Gastrocnemius medialis (tissue), 4 donors: ENCODE measurements at regions not wholly inside any gene's neighbourhood (a gene's known extent, or its start where the extent isn't known, plus 50 kb on each side); places are given as distances from the start of the nearest gene placed in this dataset.

Experiments used
- ATAC-seq, 2 donors: fragments of 150-250 bp; one replicate each; pipeline ENCODE4 v1.9.1; 2016
- DNase-seq, 2 donors: peaks; one replicate each; pipeline ENCODE4 v3.0.0-alpha.2; 2019
- H3K27ac ChIP-seq, 4 donors: fragments of 200-600 bp; sonication (generic); 1 replicate in 1 of 4; 2 replicates in 3 of 4; pipeline ENCODE4 v1.5.1; 2016 to 2018; ENCODE audit warnings: mild to moderate bottlenecking in 2 of 4, moderate library complexity in 1 of 4
- H3K27me3 ChIP-seq, 3 donors: fragments of 200-600 bp; sonication (generic) in 2 of 3; 1 replicate in 1 of 3; 2 replicates in 2 of 3; pipeline versions ENCODE4 v1.5.1 to v1.6.0; 2016 to 2019; ENCODE audit warnings: mild to moderate bottlenecking in 1 of 3, moderate library complexity in 1 of 3
- H3K36me3 ChIP-seq, 2 donors: fragments of 200-600 bp; sonication (generic) in 1 of 2; one replicate each; pipeline ENCODE4 v1.5.1; 2017 to 2018
- H3K4me1 ChIP-seq, 2 donors: fragments of 200-600 bp; sonication (generic) in 1 of 2; one replicate each; pipeline ENCODE4 v1.5.1; 2016 to 2017; ENCODE audit warnings: mild to moderate bottlenecking in 2 of 2
- H3K4me3 ChIP-seq, 4 donors: fragments of 200-600 bp; sonication (generic) in 3 of 4; 1 replicate in 1 of 4; 2 replicates in 3 of 4; pipeline ENCODE4 v1.5.1; 2016 to 2019; ENCODE audit warnings: mild to moderate bottlenecking in 2 of 4
- H3K9me3 ChIP-seq, 3 donors: fragments of 200-600 bp; sonication (generic) in 2 of 3; 1 replicate in 1 of 3; 2 replicates in 2 of 3; pipeline ENCODE4 v1.5.1; 2016 to 2019
- POLR2A ChIP-seq, 2 donors: fragments of 450-650 bp; IDR thresholded peaks; one replicate each; pipeline ENCODE4 v1.6.1; 2017; ENCODE audit warnings: antibody characterized with exemption in 2 of 2, mild to moderate bottlenecking in 2 of 2, moderate library complexity in 2 of 2
- in situ Hi-C, 4 donors: fragments of 200-750 bp; cut with MboI; loops; one replicate each; pipeline versions ENCODE4 v1.15.0 to v1.8.0; 2017; ENCODE audit warnings: low sequenced_read_pairs in 4 of 4
- intact Hi-C: fragments of 100-400 bp; cut with DNase I; formaldehyde crosslinking; loops from one replicate; pipeline ENCODE4 v1.15.1; 2023; ENCODE audit warnings: low total_unique reads
- TF ChIP-seq, protein P1 (sequence below), 5 experiments: fragments of 450-650 bp in 3 of 5; fragments of 200-600 bp in 2 of 5; sonication (generic) in 2 of 5; IDR thresholded peaks in 4 of 5; conservative IDR thresholded peaks in 1 of 5; 1 replicate in 4 of 5; 2 replicates in 1 of 5; pipeline ENCODE4 v1.5.1; 2016 to 2019; ENCODE audit warnings: antibody characterized with exemption in 5 of 5, mild to moderate bottlenecking in 3 of 5, moderate library complexity in 3 of 5

DNA sequence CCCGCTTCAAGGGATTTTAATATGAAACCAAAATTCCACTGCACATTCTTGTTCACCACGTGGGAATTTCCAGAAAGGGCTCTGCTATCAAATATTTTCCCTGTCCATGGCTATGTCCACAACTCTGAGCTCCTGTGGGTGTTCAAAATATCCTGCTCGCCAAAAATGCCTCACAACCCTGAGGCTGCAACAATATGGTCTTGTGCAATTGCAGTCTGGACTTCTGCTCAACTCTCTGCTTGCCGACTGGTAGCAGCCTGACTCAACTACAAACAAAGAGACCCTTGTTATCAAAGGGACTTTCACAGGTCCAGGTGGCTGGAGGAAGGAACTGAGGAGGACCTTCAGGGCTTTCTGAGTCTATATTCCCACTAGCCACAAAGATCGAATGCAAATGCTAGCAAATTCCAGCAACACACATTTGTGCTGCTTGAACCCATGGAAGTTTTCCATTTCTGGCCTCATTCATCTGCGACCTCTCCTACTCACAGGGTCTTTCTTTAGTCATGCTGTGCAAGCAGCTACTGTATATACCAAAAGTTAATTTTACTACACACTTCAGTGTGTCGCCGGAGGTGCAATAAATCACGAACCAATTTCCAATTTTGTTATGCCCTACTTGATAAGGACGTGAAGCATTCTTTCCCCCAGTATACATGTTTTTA lies 169.2 kb upstream of the SLC30A5 start:
- TF ChIP-seq POLR2A (IDR thresholded peaks at IDR 0.05), result no peak
- TF ChIP-seq, protein P1, sequence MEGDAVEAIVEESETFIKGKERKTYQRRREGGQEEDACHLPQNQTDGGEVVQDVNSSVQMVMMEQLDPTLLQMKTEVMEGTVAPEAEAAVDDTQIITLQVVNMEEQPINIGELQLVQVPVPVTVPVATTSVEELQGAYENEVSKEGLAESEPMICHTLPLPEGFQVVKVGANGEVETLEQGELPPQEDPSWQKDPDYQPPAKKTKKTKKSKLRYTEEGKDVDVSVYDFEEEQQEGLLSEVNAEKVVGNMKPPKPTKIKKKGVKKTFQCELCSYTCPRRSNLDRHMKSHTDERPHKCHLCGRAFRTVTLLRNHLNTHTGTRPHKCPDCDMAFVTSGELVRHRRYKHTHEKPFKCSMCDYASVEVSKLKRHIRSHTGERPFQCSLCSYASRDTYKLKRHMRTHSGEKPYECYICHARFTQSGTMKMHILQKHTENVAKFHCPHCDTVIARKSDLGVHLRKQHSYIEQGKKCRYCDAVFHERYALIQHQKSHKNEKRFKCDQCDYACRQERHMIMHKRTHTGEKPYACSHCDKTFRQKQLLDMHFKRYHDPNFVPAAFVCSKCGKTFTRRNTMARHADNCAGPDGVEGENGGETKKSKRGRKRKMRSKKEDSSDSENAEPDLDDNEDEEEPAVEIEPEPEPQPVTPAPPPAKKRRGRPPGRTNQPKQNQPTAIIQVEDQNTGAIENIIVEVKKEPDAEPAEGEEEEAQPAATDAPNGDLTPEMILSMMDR (IDR thresholded peaks at IDR 0.05 in 4 of 5, conservative IDR thresholded peaks at IDR 0.05 in 1 of 5), result no peak
- no peak for ATAC-seq
- no peak overlapping the region for H3K27ac ChIP-seq
- H3K9me3 ChIP-seq, result no peaks in the 10 kb centered on the region
- in situ Hi-C loops (no loop called here), intact Hi-C loops (no loop called here)
- no peaks in the 10 kb centered on the region for H3K27me3 ChIP-seq
- H3K4me1 ChIP-seq, result no peaks in the 10 kb centered on the region
- DNase-seq, result peak in 1 of 2 donors; percentile 19
- H3K36me3 ChIP-seq, result no peaks in the 10 kb centered on the region
- H3K4me3 ChIP-seq, result no peak overlapping the region

DNA sequence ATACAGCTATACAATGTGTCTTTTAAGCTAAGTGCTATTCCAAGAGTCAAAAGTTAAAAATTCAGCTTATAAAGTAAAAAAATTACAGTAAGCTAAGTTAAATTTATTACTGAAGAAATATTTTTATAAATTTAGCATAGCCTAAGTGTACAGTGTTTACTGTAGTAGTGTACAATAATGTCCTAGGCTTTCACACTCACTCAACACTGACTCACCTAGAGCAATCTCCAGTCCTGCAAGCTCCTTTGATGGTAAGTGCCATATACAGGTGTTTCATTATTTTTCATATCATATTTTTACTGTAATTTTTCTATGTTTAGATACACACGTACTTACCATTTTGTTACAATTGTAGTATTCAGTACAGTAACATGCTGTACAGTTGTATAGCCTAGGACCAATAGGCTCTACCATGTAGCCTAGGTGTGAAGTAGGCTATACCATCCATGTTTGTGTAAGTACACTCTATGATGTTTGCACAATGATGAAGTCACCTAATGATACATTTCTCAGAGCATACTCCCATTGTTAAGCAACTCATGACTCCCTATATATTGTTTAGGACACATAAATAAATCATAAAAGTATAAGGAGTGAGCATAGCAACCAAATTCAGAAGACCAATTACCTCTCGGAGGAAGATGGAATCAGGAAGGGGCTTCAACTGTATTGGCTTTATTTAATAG lies 165.1 kb upstream of the SLC30A5 start:
- intact Hi-C loops (no loop called here), in situ Hi-C loops (no loop called here)
- TF ChIP-seq, protein P1 (IDR thresholded peaks at IDR 0.05 in 4 of 5, conservative IDR thresholded peaks at IDR 0.05 in 1 of 5), result no peak
- no peak for TF ChIP-seq POLR2A (IDR thresholded peaks at IDR 0.05)
- Histone ChIP-seq H3K4me1 (no peaks in the 10 kb centered on the region), H3K27me3 (no peaks in the 10 kb centered on the region), H3K4me3 (no peak overlapping the region), H3K36me3 (no peaks in the 10 kb centered on the region), H3K27ac (no peak overlapping the region), H3K9me3 (peaks cover 0 to 9% (median 0%) of the 10 kb centered on the region in 3 donors)
- ATAC-seq (no peak), DNase-seq (no peak)

DNA sequence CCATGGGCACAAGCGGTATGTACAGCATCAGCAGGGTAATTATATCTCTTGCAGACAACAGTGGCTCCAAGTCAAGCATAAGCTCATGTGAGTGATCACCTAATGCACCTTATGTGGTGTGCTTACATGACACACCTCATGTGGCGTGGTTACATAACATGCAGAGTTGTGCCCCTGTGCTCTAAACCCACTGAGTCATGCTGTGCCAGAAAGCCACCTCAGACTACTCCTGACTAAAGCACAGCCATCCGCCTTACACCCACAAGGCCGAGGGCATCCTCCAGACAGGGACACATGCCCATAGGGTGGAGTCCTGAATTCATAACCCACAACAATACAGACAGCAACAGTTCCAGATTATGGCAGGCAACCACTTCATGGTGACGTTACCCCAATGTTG lies 163.7 kb upstream of the SLC30A5 start:
- intact Hi-C loops, result no loop called here
- Histone ChIP-seq H3K4me1 (no peaks in the 10 kb centered on the region), H3K36me3 (no peaks in the 10 kb centered on the region), H3K27me3 (no peaks in the 10 kb centered on the region), H3K27ac (no peak overlapping the region), H3K4me3 (no peak overlapping the region), H3K9me3 (peaks cover 0 to 9% (median 0%) of the 10 kb centered on the region in 3 donors)
- ATAC-seq, result no peak
- TF ChIP-seq, protein P1 (IDR thresholded peaks at IDR 0.05 in 4 of 5, conservative IDR thresholded peaks at IDR 0.05 in 1 of 5), result no peak
- no peak for TF ChIP-seq POLR2A (IDR thresholded peaks at IDR 0.05)
- in situ Hi-C loops, result no loop called here
- DNase-seq, result no peak

DNA sequence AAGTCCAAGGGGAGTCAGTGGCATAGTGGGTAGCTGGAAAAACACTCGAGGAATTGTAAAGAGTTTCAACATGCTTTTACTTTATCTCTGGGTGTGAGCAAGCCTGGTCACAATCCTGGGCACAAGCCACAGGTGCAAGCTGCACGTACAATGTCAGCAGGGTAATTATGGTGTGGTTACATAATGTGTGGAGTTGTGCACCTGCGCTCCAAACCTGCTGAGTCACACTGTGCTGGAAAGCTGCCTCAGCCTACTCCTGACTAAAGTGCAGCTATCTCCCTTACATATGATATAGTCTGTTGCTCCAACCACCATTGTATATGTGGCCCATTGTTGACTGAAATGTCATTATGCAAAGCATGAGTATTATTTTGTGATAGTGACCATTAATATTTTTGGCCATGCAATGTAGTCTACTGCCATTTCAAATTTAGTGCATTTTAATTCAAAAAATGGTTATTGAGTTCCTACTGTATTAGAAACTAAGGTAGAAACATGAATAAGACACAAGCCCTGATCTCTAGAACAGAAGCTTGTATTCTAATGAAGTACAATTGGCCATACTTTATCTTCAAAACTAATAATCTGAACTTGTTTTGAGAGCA lies 160.9 kb upstream of the SLC30A5 start:
- Histone ChIP-seq H3K4me3 (no peak overlapping the region), H3K27ac (no peak overlapping the region), H3K4me1 (no peaks in the 10 kb centered on the region), H3K9me3 (peaks cover 0 to 9% (median 0%) of the 10 kb centered on the region in 3 donors), H3K27me3 (no peaks in the 10 kb centered on the region), H3K36me3 (no peaks in the 10 kb centered on the region)
- DNase-seq (no peak), ATAC-seq (no peak)
- intact Hi-C loops (no loop called here), in situ Hi-C loops (no loop called here)
- TF ChIP-seq, protein P1 (IDR thresholded peaks at IDR 0.05 in 4 of 5, conservative IDR thresholded peaks at IDR 0.05 in 1 of 5), result no peak
- TF ChIP-seq POLR2A (IDR thresholded peaks at IDR 0.05), result no peak
